Activated T-helper 1 cell treated with anti-CD3 and anti-CD28 coated beads, Interleukin-12 subunit alpha, Interleukin-12 subunit beta, Interleukin-2, Interleukin-4 antibody, amounts not matched to agents 30 ng/mL and 10 ng/mL and 1 ng/mL, durations not matched to agents 14 hours and 24 hours and 36 hours (primary cell): ENCODE measurements at regions not wholly inside any gene's neighbourhood (a gene's known extent, or its start where the extent isn't known, plus 50 kb on each side); places are given as distances from the start of the nearest gene placed in this dataset.

Experiments
- DNase-seq: peaks from one replicate; pipeline ENCODE4 v3.0.0; 2021; ENCODE audit warnings: low spot score
- H3K27ac Mint-ChIP-seq: one replicate; pipeline ENCODE4 v1.8.0; 2021; ENCODE audit warnings: mild to moderate bottlenecking, mixed read lengths
- H3K27me3 Mint-ChIP-seq: one replicate; pipeline ENCODE4 v1.8.0; 2022; ENCODE audit warnings: mild to moderate bottlenecking, moderate library complexity, mixed read lengths; ENCODE audit not compliant: insufficient read depth
- H3K36me3 Mint-ChIP-seq: one replicate; pipeline ENCODE4 v1.8.0; 2021; ENCODE audit warnings: low read depth, mixed read lengths
- H3K4me1 Mint-ChIP-seq: one replicate; pipeline ENCODE4 v1.8.0; 2021; ENCODE audit warnings: low read depth, mixed read lengths
- H3K4me3 Mint-ChIP-seq: one replicate; pipeline ENCODE4 v1.8.0; 2021; ENCODE audit warnings: mild to moderate bottlenecking, moderate library complexity, mixed read lengths
- H3K9me3 Mint-ChIP-seq: one replicate; pipeline ENCODE4 v1.8.0; 2021; ENCODE audit warnings: mixed read lengths
- intact Hi-C: fragments of 100-400 bp; cut with micrococcal nuclease; formaldehyde crosslinking; loops from one replicate; pipeline ENCODE4 v1.15.1; 2024

GRCh38 chr5:54765165-54766028 is 220.0 kb downstream of the ESM1 start:
- H3K9me3 Mint-ChIP-seq = peaks cover 12% of the 10 kb centered on the region
- H3K4me3 Mint-ChIP-seq = no peak overlapping the region
- H3K36me3 Mint-ChIP-seq = peaks cover 7% of the 10 kb centered on the region
- intact Hi-C loops = no loop called here
- peaks cover 2% of the 10 kb centered on the region for H3K27me3 Mint-ChIP-seq
- H3K27ac Mint-ChIP-seq = no peak overlapping the region
- peaks cover 14% of the 10 kb centered on the region for H3K4me1 Mint-ChIP-seq
- no peak for DNase-seq

- no peak for DNase-seq
Measured at GRCh38 chr5:54764102-54765090, 221.0 kb downstream of the ESM1 start.

DNA sequence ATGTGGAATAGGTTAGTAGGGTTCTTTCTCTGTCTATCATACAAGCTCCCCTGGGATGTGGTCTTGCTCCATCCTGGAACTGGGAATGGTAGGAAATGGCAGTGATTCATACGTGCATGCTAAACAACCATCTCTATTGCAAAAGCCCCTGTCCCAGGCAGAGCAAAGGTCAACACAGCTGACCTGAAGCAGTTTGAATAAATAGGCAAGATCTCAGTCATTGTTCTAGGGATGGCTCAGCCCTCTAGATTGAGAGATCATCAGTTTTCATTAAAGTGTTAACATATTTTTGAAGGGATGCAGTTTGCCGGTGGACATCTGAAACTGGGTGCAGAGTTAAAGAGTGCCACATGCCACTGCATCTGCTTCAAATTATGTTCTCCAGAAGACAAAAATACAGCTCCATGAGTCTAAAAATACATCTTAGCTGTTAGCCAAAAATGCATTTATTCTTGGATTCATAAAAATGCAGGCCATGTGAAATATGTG is 224.1 kb downstream of the ESM1 start:
- Mint-ChIP-seq H3K4me1 (peaks cover 32% of the 10 kb centered on the region), H3K36me3 (peaks cover 6% of the 10 kb centered on the region), H3K4me3 (no peak overlapping the region), H3K27me3 (peaks cover 2% of the 10 kb centered on the region), H3K27ac (no peak overlapping the region), H3K9me3 (peaks cover 3% of the 10 kb centered on the region)
- DNase-seq = no peak
- intact Hi-C loops = loop anchor here (2.0 kb wide), 1 partner anchor 16 kb away; no protein-coding TSS in a partner anchor

More at GRCh38 chr5:54764102-54765090, 221.0 kb downstream of the ESM1 start:
- Mint-ChIP-seq H3K9me3 (peaks cover 12% of the 10 kb centered on the region), H3K27ac (no peak overlapping the region), H3K4me1 (peaks cover 15% of the 10 kb centered on the region), H3K4me3 (no peak overlapping the region), H3K36me3 (peaks cover 6% of the 10 kb centered on the region), H3K27me3 (peaks cover 2% of the 10 kb centered on the region)
- intact Hi-C loops = no loop called here

DNA sequence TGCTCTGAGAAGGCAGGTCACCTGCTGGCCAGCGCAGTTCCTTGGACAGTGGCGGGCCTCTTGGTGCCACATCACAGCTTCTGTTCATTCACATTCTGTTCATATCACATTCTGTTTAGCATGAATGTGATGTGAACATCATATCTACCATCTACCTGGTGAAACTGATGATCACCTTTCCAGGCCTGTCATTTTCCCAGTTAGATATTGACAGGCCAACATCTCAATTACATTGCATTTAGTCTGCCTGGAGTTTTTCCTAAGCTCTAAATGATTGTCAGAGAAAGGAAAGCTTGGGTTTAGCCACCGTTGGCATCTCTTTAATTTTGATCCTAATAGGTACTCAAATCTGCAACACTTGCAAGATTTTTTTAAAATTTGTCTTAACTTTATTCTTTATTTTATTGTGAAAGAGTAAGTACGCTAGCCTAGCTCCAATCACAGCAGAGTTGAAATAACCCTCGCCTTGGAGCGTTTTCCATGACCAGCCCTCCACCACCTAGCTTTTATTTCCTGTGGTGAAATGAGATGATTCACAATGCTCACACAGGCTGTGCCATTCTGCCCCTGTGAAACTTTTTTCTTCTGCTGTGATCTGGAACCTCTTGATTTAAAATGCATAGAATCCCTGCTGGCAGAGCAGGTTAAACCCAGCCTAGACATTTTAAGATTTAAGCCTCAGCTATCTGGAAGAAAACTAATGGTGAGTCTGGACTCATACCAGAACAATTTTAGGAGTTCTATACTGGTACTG is 225.0 kb downstream of the ESM1 start:
- Mint-ChIP-seq H3K4me3 (no peak overlapping the region), H3K27me3 (peaks cover 2% of the 10 kb centered on the region), H3K9me3 (peaks cover 7% of the 10 kb centered on the region), H3K27ac (no peak overlapping the region), H3K36me3 (peaks cover 9% of the 10 kb centered on the region), H3K4me1 (peaks cover 41% of the 10 kb centered on the region)
- intact Hi-C loops = loop anchor here (2.0 kb wide), 1 partner anchor 16 kb away; no protein-coding TSS in a partner anchor
- DNase-seq = no peak

GRCh38 chr5:54758038-54758437 is 227.4 kb downstream of the ESM1 start:
- H3K4me1 Mint-ChIP-seq = peaks cover 61% of the 10 kb centered on the region
- H3K36me3 Mint-ChIP-seq = peaks cover 9% of the 10 kb centered on the region
- DNase-seq = no peak
- H3K27me3 Mint-ChIP-seq = no peaks in the 10 kb centered on the region
- H3K4me3 Mint-ChIP-seq = no peak overlapping the region
- intact Hi-C loops = no loop called here
- no peak overlapping the region for H3K27ac Mint-ChIP-seq
- peaks cover 4% of the 10 kb centered on the region for H3K9me3 Mint-ChIP-seq

DNA sequence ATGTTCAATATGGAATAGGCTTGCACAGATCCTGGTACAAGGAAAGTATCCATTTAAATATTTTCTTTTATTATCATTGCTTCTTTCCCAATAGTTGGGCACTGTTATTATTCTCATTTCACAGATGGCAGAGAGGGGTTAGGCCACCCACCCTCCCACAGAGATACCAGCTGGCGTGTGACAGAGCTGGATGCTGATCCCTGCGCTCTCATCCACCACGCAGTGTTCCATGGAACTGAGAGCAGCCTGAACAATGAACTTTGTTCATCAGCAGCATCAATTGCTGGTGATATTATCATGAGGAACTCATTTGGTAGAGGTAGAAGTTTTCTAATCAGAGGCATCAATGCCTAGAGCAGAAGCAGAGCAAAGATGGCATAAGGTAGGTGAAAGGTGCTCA is 227.9 kb downstream of the ESM1 start:
- Mint-ChIP-seq H3K4me1 (peaks cover 66% of the 10 kb centered on the region), H3K27me3 (no peaks in the 10 kb centered on the region), H3K27ac (no peak overlapping the region), H3K4me3 (no peak overlapping the region), H3K36me3 (peaks cover 9% of the 10 kb centered on the region), H3K9me3 (peaks cover 4% of the 10 kb centered on the region)
- DNase-seq = no peak
- intact Hi-C loops = no loop called here

GRCh38 chr5:54756796-54757402 is 228.5 kb downstream of the ESM1 start:
- H3K4me1 Mint-ChIP-seq = peaks cover 66% of the 10 kb centered on the region
- H3K27ac Mint-ChIP-seq = peak overlapping the region; percentile 13
- intact Hi-C loops = no loop called here
- peaks cover 9% of the 10 kb centered on the region for H3K36me3 Mint-ChIP-seq
- H3K27me3 Mint-ChIP-seq = no peaks in the 10 kb centered on the region
- no peak overlapping the region for H3K4me3 Mint-ChIP-seq
- peaks cover 4% of the 10 kb centered on the region for H3K9me3 Mint-ChIP-seq
- no peak for DNase-seq

GRCh38 chr5:54756301-54756700 is 229.1 kb downstream of the ESM1 start:
- intact Hi-C loops = no loop called here
- Mint-ChIP-seq H3K27ac (peak overlapping the region; percentile 6), H3K27me3 (no peaks in the 10 kb centered on the region), H3K4me1 (peaks cover 67% of the 10 kb centered on the region), H3K36me3 (peaks cover 10% of the 10 kb centered on the region), H3K9me3 (peaks cover 6% of the 10 kb centered on the region), H3K4me3 (peak overlapping the region; percentile 35)
- DNase-seq = no peak

DNA sequence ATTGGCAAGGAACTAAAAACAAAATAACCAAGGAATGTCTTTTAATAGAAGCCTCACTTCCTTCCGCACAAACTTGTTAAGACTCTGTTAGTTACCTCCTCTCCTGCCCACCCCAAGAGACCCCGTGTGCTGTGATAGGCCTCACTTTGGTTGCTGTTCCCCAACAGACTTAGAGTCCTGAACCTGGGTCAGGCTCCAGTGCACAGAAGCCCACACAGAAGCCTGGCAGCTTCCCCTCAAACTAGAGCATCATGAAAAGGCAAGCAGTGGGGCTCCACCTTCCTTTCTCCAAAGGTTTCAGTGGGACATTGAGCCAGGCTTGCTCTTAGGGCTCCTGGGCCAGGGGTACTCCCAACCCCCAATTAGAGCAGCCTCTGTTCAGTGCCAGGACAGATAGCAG is 230.5 kb downstream of the ESM1 start:
- H3K4me1 Mint-ChIP-seq = peaks cover 56% of the 10 kb centered on the region
- intact Hi-C loops = no loop called here
- H3K27ac Mint-ChIP-seq = no peak overlapping the region
- peaks cover 11% of the 10 kb centered on the region for H3K9me3 Mint-ChIP-seq
- no peak for DNase-seq
- peaks cover 13% of the 10 kb centered on the region for H3K36me3 Mint-ChIP-seq
- no peaks in the 10 kb centered on the region for H3K27me3 Mint-ChIP-seq
- H3K4me3 Mint-ChIP-seq = no peak overlapping the region

- Mint-ChIP-seq H3K27ac (peak overlapping the region; percentile 38), H3K4me3 (no peak overlapping the region), H3K36me3 (peaks cover 13% of the 10 kb centered on the region), H3K4me1 (peaks cover 55% of the 10 kb centered on the region), H3K27me3 (no peaks in the 10 kb centered on the region), H3K9me3 (peaks cover 11% of the 10 kb centered on the region)
- intact Hi-C loops = no loop called here
- DNase-seq = no peak
Measured at GRCh38 chr5:54754420-54754819, 231.0 kb downstream of the ESM1 start.

- H3K27me3 Mint-ChIP-seq = no peaks in the 10 kb centered on the region
Measured at GRCh38 chr5:54753753-54754152, 231.6 kb downstream of the ESM1 start.

GRCh38 chr5:54753034-54753433 is 232.4 kb downstream of the ESM1 start:
- Mint-ChIP-seq H3K9me3 (peaks cover 11% of the 10 kb centered on the region), H3K27me3 (no peaks in the 10 kb centered on the region), H3K27ac (peak overlapping the region; percentile 80), H3K4me1 (peaks cover 55% of the 10 kb centered on the region), H3K36me3 (peaks cover 13% of the 10 kb centered on the region), H3K4me3 (peak overlapping the region; percentile 47)
- peak; percentile 42 for DNase-seq
- intact Hi-C loops = loop anchor here (1.0 to 2.0 kb wide), 3 partner anchors 9 to 42 kb away; no protein-coding TSS in a partner anchor

More at GRCh38 chr5:54753753-54754152, 231.6 kb downstream of the ESM1 start:
- H3K4me1 Mint-ChIP-seq = peaks cover 55% of the 10 kb centered on the region
- H3K4me3 Mint-ChIP-seq = no peak overlapping the region
- intact Hi-C loops = loop anchor here (1.0 to 2.0 kb wide), 3 partner anchors 9 to 41 kb away; no protein-coding TSS in a partner anchor
- peaks cover 13% of the 10 kb centered on the region for H3K36me3 Mint-ChIP-seq
- no peak overlapping the region for H3K27ac Mint-ChIP-seq
- H3K9me3 Mint-ChIP-seq = peaks cover 11% of the 10 kb centered on the region
- no peak for DNase-seq
